ENCODE measurements at regions not wholly inside any gene's neighbourhood (a gene's known extent, or its start where the extent isn't known, plus 50 kb on each side); places are given as distances from the start of the nearest gene placed in this dataset.

- TF ChIP-seq CTCF (IDR thresholded peaks at IDR 0.05) (no peak), ZFX (IDR thresholded peaks at IDR 0.05; ENCODE audit: borderline replicate concordance) (no peak)
These were observed 94.7 kb downstream of the PLXNA1 start for GRCh38 chr3:127077505-127078064.
